Hepatocyte (in vitro differentiated cells): ENCODE measurements at regions not wholly inside any gene's neighbourhood (a gene's known extent, or its start where the extent isn't known, plus 50 kb on each side); places are given as distances from the start of the nearest gene placed in this dataset.
"Not testable (repeated sequence)": the region's sequence is repeated elsewhere in the genome, so short reads cannot be mapped to it uniquely, and the experiment has no call there.

Source experiments
- DNase-seq: peaks from one replicate; pipeline ENCODE4 v3.0.0-alpha.2; 2016; ENCODE audit warnings: low spot score
- H2AFZ ChIP-seq: fragments of 200-600 bp; sonication (generic); 2 replicates; pipeline ENCODE4 v1.6.0; 2016; ENCODE audit warnings: antibody characterized with exemption, mild to moderate bottlenecking
- H3K27ac ChIP-seq: fragments of 200-600 bp; sonication (generic); 2 replicates; pipeline ENCODE4 v1.5.1; 2016; ENCODE audit warnings: mild to moderate bottlenecking
- H3K27me3 ChIP-seq: fragments of 200-600 bp; sonication (generic); 2 replicates; pipeline ENCODE4 v1.6.1; 2016
- H3K36me3 ChIP-seq: fragments of 200-600 bp; sonication (generic); replicated peaks from 2 replicates; pipeline ENCODE4 v1.5.1; 2016; ENCODE audit warnings: low read depth; ENCODE audit not compliant: insufficient read depth
- H3K4me1 ChIP-seq: fragments of 200-600 bp; sonication (generic); 2 replicates; pipeline ENCODE4 v1.5.1; 2016; ENCODE audit warnings: mild to moderate bottlenecking, moderate library complexity; ENCODE audit not compliant: insufficient read depth
- H3K4me2 ChIP-seq: fragments of 200-600 bp; sonication (generic); 2 replicates; pipeline ENCODE4 v1.6.0; 2016
- H3K4me3 ChIP-seq: fragments of 200-600 bp; sonication (generic); 2 replicates; pipeline ENCODE4 v1.5.1; 2016; ENCODE audit warnings: mild to moderate bottlenecking
- H3K79me2 ChIP-seq: fragments of 200-600 bp; sonication (generic); 2 replicates; pipeline ENCODE4 v1.6.0; 2017; ENCODE audit warnings: mild to moderate bottlenecking
- H3K9me2 ChIP-seq: fragments of 200-600 bp; sonication (generic); replicated peaks from 2 replicates; pipeline ENCODE4 v1.6.0; 2017; ENCODE audit warnings: mild to moderate bottlenecking; ENCODE audit not compliant: insufficient read depth
- H3K9me3 ChIP-seq: fragments of 200-600 bp; sonication (generic); 2 replicates; pipeline ENCODE4 v1.5.1; 2016; ENCODE audit warnings: low read depth, mild to moderate bottlenecking
- H4K20me1 ChIP-seq: fragments of 200-600 bp; sonication (generic); 2 replicates; pipeline ENCODE4 v1.6.0; 2016; ENCODE audit warnings: mild to moderate bottlenecking; ENCODE audit not compliant: insufficient read depth, poor library complexity, severe bottlenecking
- CTCF ChIP-seq: fragments of 200-600 bp; sonication (generic); IDR thresholded peaks from 2 replicates; pipeline ENCODE4 v1.5.1; 2016; ENCODE audit warnings: antibody characterized with exemption, mild to moderate bottlenecking; ENCODE audit not compliant: poor library complexity
- EZH2 ChIP-seq: fragments of 200-600 bp; sonication (generic); IDR thresholded peaks from 2 replicates; pipeline ENCODE4 v1.6.1; 2016; ENCODE audit warnings: antibody characterized with exemption, mild to moderate bottlenecking, borderline replicate concordance
- EZH2phosphoT487 ChIP-seq: fragments of 200-600 bp; sonication (generic); IDR thresholded peaks from one replicate; pipeline ENCODE4 v1.6.1; 2018; ENCODE audit warnings: antibody characterized with exemption, mild to moderate bottlenecking, low read depth, moderate library complexity; ENCODE audit not compliant: unreplicated experiment, severe bottlenecking
- WGBS: methylation state at CpG from one replicate; pipeline ENCODE4 v1.1.6; 2016; ENCODE audit warnings: low lambda C conversion rate; ENCODE audit errors: missing lambda C conversion rate; 5-methylcytosine and 5-hydroxymethylcytosine counted together

- H3K27me3 ChIP-seq, result no peaks in the 10 kb centered on the region
- DNase-seq, result no peak
- no peaks in the 10 kb centered on the region for H3K36me3 ChIP-seq
Measured at GRCh38 chr12:105508096-105508495, 177.6 kb downstream of the C12orf75 start.

GRCh38 chr12:105510526-105510925 is 180.0 kb downstream of the C12orf75 start:
- H3K4me3 ChIP-seq, result no peak overlapping the region
- H3K27me3 ChIP-seq, result no peaks in the 10 kb centered on the region
- no peaks in the 10 kb centered on the region for H3K4me1 ChIP-seq
- no peak for TF ChIP-seq EZH2
- TF ChIP-seq CTCF, result no peak
- no peak for TF ChIP-seq EZH2phosphoT487
- H3K9me2 ChIP-seq, result no peaks in the 10 kb centered on the region
- H2AFZ ChIP-seq, result no peak overlapping the region
- WGBS, result 66% methylated on average over 3 of the region's 3 CpGs
- H3K9me3 ChIP-seq, result no peaks in the 10 kb centered on the region
- no peaks in the 10 kb centered on the region for H3K36me3 ChIP-seq
- no peak overlapping the region for H3K27ac ChIP-seq
- no peak for DNase-seq
- no peaks in the 10 kb centered on the region for H3K79me2 ChIP-seq
- no peak overlapping the region for H3K4me2 ChIP-seq
- no peaks in the 10 kb centered on the region for H4K20me1 ChIP-seq

More at GRCh38 chr12:105508096-105508495, 177.6 kb downstream of the C12orf75 start:
- Histone ChIP-seq H4K20me1 (no peaks in the 10 kb centered on the region), H3K27ac (no peak overlapping the region), H3K4me2 (no peak overlapping the region), H3K9me2 (no peaks in the 10 kb centered on the region), H3K4me3 (no peak overlapping the region), H3K4me1 (no peaks in the 10 kb centered on the region), H3K79me2 (no peaks in the 10 kb centered on the region), H2AFZ (no peak overlapping the region), H3K9me3 (no peaks in the 10 kb centered on the region)
- 78% methylated on average over 3 of the region's 3 CpGs for WGBS
- TF ChIP-seq EZH2phosphoT487, result no peak
- no peak for TF ChIP-seq EZH2
- TF ChIP-seq CTCF, result no peak

DNA sequence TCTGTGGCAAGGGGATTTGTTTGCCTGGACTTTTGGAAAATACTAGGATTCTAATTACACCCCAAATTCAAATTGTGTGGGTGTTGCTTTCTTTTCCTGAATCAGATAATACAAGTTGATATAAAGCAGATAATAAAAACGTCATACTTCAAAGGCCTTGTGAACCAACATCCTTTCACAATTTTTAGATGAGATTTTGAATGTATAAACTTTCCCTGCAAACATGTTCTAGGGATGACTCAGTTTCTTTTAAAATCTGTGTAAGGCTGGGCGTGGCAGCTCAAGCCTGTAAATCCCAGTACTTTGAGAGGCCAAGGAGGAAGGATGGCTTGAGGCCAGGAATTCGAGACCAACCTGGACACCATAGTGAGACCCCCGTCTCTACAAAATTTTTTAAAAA is 182.4 kb downstream of the C12orf75 start:
- not testable (repeated sequence) for H3K9me2 ChIP-seq, H3K9me3 ChIP-seq, H3K27ac ChIP-seq, H3K36me3 ChIP-seq, DNase-seq, H3K27me3 ChIP-seq, H2AFZ ChIP-seq, H3K4me1 ChIP-seq, H4K20me1 ChIP-seq, H3K4me2 ChIP-seq, H3K4me3 ChIP-seq, H3K79me2 ChIP-seq
- 70% methylated on average over 4 of the region's 4 CpGs for WGBS

- WGBS, result 74% methylated on average over 4 of the region's 4 CpGs
- peak overlapping the region; percentile 55 for H3K27ac ChIP-seq
- no peak for DNase-seq
- no peaks in the 10 kb centered on the region for H3K27me3 ChIP-seq
- no peaks in the 10 kb centered on the region for H3K9me3 ChIP-seq
- peaks cover 14% of the 10 kb centered on the region for H3K4me1 ChIP-seq
- H4K20me1 ChIP-seq, result no peaks in the 10 kb centered on the region
- H3K79me2 ChIP-seq, result no peaks in the 10 kb centered on the region
- no peak overlapping the region for H3K4me2 ChIP-seq
- no peaks in the 10 kb centered on the region for H3K9me2 ChIP-seq
- no peak for TF ChIP-seq EZH2phosphoT487
- TF ChIP-seq EZH2, result no peak
- no peak for TF ChIP-seq CTCF
- H2AFZ ChIP-seq, result no peak overlapping the region
- H3K36me3 ChIP-seq, result no peaks in the 10 kb centered on the region
- H3K4me3 ChIP-seq, result no peak overlapping the region
Measured at GRCh38 chr12:105522166-105522825, 191.8 kb downstream of the C12orf75 start.
